HG03432 (cell line): ENCODE measurements at regions not wholly inside any gene's neighbourhood (a gene's known extent, or its start where the extent isn't known, plus 50 kb on each side); places are given as distances from the start of the nearest gene placed in this dataset.
"Not testable (repeated sequence)": the region's sequence is repeated elsewhere in the genome, so short reads cannot be mapped to it uniquely, and the experiment has no call there.

Experiments
- ATAC-seq: cut with Tn5 transposase; IDR thresholded peaks from one replicate; pipeline ENCODE4 v1.9.1; 2021; ENCODE audit warnings: mild to moderate bottlenecking, moderate library complexity; ENCODE audit not compliant: unreplicated experiment

- no peak for ATAC-seq
Measured at GRCh38 chr7:10429031-10429430, 544.6 kb upstream of the PHF14 start.

GRCh38 chr7:10429511-10429910 lies 544.2 kb upstream of the PHF14 start:
- no peak for ATAC-seq

GRCh38 chr7:10436302-10436701 lies 537.4 kb upstream of the PHF14 start:
- no peak for ATAC-seq

GRCh38 chr7:10439027-10439426 lies 534.6 kb upstream of the PHF14 start:
- ATAC-seq: no peak

GRCh38 chr7:10455936-10456335 lies 517.7 kb upstream of the PHF14 start:
- ATAC-seq: no peak

GRCh38 chr7:10460474-10460873 lies 513.2 kb upstream of the PHF14 start:
- ATAC-seq: no peak

GRCh38 chr7:10463701-10464100 lies 510.0 kb upstream of the PHF14 start:
- ATAC-seq: no peak

GRCh38 chr7:10465536-10465935 lies 508.1 kb upstream of the PHF14 start:
- ATAC-seq: not testable (repeated sequence)

GRCh38 chr7:10468908-10469307 lies 504.8 kb upstream of the PHF14 start:
- no peak for ATAC-seq

GRCh38 chr7:10469476-10469875 lies 504.2 kb upstream of the PHF14 start:
- ATAC-seq: no peak

- no peak for ATAC-seq
Measured at GRCh38 chr7:10471280-10472058, 502.2 kb upstream of the PHF14 start.

GRCh38 chr7:10472115-10472514 lies 501.6 kb upstream of the PHF14 start:
- no peak for ATAC-seq

GRCh38 chr7:10473569-10473968 lies 500.1 kb upstream of the PHF14 start:
- ATAC-seq: no peak

GRCh38 chr7:10474048-10474447 lies 499.6 kb upstream of the PHF14 start:
- ATAC-seq: no peak

GRCh38 chr7:10475940-10476641 lies 497.6 kb upstream of the PHF14 start:
- ATAC-seq: no peak

GRCh38 chr7:10476642-10477041 lies 497.0 kb upstream of the PHF14 start:
- no peak for ATAC-seq

GRCh38 chr7:10483671-10484070 lies 490.0 kb upstream of the PHF14 start:
- no peak for ATAC-seq

- ATAC-seq: no peak
Measured at GRCh38 chr7:10484767-10485166, 488.9 kb upstream of the PHF14 start.

- not testable (repeated sequence) for ATAC-seq
Measured at GRCh38 chr7:10501206-10501884, 472.3 kb upstream of the PHF14 start.

- ATAC-seq: no peak
Measured at GRCh38 chr7:10507032-10507431, 466.6 kb upstream of the PHF14 start.

GRCh38 chr7:10521306-10521705 lies 452.4 kb upstream of the PHF14 start:
- ATAC-seq: no peak

- not testable (repeated sequence) for ATAC-seq
Measured at GRCh38 chr7:10533429-10533828, 440.2 kb upstream of the PHF14 start.
